ENCODE measurements at regions not wholly inside any gene's neighbourhood (a gene's known extent, or its start where the extent isn't known, plus 50 kb on each side); places are given as distances from the start of the nearest gene placed in this dataset.

- Histone ChIP-seq H3K27ac (no peak overlapping the region), H3K36me3 (ENCODE audit: insufficient read depth, low read length) (no peaks in the 10 kb centered on the region), H3K4me3 (no peak overlapping the region), H3K9ac (ENCODE audit: insufficient read length) (no peak overlapping the region), H3K9me3 (ENCODE audit: low read depth, low read length) (no peaks in the 10 kb centered on the region)
- DNase-seq (ENCODE audit: low read depth, low spot score), result no peak
- TF ChIP-seq FOXP2 (optimal IDR thresholded peaks at IDR 0.05; ENCODE audit: control extremely low read depth, extremely low read length, insufficient read depth) (no peak), EZH2 (IDR thresholded peaks at IDR 0.05) (no peak), POLR2AphosphoS5 (IDR thresholded peaks at IDR 0.05; ENCODE audit: borderline replicate concordance, low read depth, low read length) (no peak)
Observed at GRCh38 chr14:96686126-96686525, 111.1 kb upstream of the VRK1 start.

GRCh38 chr14:96688629-96689028 is 108.6 kb upstream of the VRK1 start:
- no peak overlapping the region for H3K4me3 ChIP-seq
- DNase-seq (ENCODE audit: low read depth, low spot score), result no peak
- no peaks in the 10 kb centered on the region for H3K9me3 ChIP-seq (ENCODE audit: low read depth, low read length)
- H3K27ac ChIP-seq, result no peak overlapping the region
- no peak for TF ChIP-seq POLR2AphosphoS5 (IDR thresholded peaks at IDR 0.05; ENCODE audit: borderline replicate concordance, low read depth, low read length)
- TF ChIP-seq EZH2 (IDR thresholded peaks at IDR 0.05), result no peak
- no peak for TF ChIP-seq FOXP2 (optimal IDR thresholded peaks at IDR 0.05; ENCODE audit: control extremely low read depth, extremely low read length, insufficient read depth)
- no peaks in the 10 kb centered on the region for H3K36me3 ChIP-seq (ENCODE audit: insufficient read depth, low read length)
- H3K9ac ChIP-seq (ENCODE audit: insufficient read length), result no peak overlapping the region

DNA sequence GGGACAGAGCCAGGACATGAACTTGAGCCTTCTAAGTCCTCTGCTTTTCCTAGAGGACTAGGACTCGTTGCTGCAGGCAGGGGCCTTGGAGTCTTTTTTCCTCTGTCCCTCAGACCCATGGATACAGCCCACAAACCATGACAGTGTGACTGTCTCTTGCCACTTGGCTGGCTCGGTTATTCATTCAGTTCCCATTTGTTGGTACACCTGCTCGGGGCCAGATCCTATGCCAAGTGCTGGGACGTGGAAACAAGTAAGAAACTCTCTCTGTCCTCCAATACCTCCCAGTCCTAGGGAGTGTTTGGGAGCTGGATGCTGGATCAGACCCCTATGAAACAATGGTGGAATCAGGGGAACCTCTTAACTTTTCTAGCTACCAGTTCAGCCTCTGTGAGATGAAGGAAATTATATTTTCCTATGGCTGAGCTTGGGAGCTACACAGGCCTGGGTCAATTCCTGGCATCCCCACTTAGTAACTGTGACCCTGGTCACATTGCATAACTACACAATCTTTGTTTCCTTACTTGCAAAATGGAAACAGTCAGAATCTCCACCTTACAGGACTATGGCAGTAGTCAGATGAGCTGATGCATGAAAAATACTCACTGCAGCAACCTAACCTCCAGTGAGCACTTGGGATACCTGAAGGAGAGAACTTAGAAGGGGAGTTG is 106.3 kb upstream of the VRK1 start:
- Histone ChIP-seq H3K27ac (no peak overlapping the region), H3K4me3 (no peak overlapping the region), H3K36me3 (ENCODE audit: insufficient read depth, low read length) (no peaks in the 10 kb centered on the region), H3K9me3 (ENCODE audit: low read depth, low read length) (no peaks in the 10 kb centered on the region), H3K9ac (ENCODE audit: insufficient read length) (no peak overlapping the region)
- no peak for DNase-seq (ENCODE audit: low read depth, low spot score)
- TF ChIP-seq POLR2AphosphoS5 (IDR thresholded peaks at IDR 0.05; ENCODE audit: borderline replicate concordance, low read depth, low read length) (no peak), FOXP2 (optimal IDR thresholded peaks at IDR 0.05; ENCODE audit: control extremely low read depth, extremely low read length, insufficient read depth) (no peak), EZH2 (IDR thresholded peaks at IDR 0.05) (no peak)

DNA sequence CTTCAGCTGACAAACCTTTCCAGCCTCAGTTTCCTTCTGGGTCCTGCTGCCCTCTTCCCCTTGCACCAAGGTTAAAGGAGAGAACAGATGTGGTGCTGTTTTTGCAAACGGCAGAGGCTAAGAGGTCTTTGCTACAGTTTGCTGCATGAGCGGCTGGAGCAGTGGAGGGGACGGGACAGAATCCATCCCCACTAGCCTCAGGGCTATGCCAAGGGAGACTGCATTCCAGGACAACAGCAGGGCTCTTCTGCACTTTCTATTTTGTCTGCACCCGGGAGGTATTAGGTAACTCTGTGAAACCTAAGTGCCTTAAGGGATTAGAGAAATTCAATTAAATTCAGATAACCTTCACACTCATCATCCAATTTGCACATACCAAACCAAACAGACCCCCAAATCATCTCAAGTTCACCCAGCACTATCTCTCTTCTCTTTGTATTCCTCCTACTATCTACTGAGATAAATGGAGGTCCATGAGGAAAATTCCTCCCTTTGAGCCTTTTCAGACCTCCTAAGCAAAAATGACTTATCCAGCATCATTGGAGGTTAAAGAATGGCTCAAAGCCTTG is 103.8 kb upstream of the VRK1 start:
- TF ChIP-seq FOXP2 (optimal IDR thresholded peaks at IDR 0.05; ENCODE audit: control extremely low read depth, extremely low read length, insufficient read depth) (no peak), EZH2 (IDR thresholded peaks at IDR 0.05) (no peak), POLR2AphosphoS5 (IDR thresholded peaks at IDR 0.05; ENCODE audit: borderline replicate concordance, low read depth, low read length) (no peak)
- Histone ChIP-seq H3K27ac (no peak overlapping the region), H3K4me3 (no peak overlapping the region), H3K36me3 (ENCODE audit: insufficient read depth, low read length) (no peaks in the 10 kb centered on the region), H3K9me3 (ENCODE audit: low read depth, low read length) (no peaks in the 10 kb centered on the region), H3K9ac (ENCODE audit: insufficient read length) (no peak overlapping the region)
- no peak for DNase-seq (ENCODE audit: low read depth, low spot score)

GRCh38 chr14:96693987-96694386 is 103.2 kb upstream of the VRK1 start:
- H3K36me3 ChIP-seq (ENCODE audit: insufficient read depth, low read length), result no peaks in the 10 kb centered on the region
- H3K9ac ChIP-seq (ENCODE audit: insufficient read length), result no peak overlapping the region
- DNase-seq (ENCODE audit: low read depth, low spot score), result no peak
- no peaks in the 10 kb centered on the region for H3K9me3 ChIP-seq (ENCODE audit: low read depth, low read length)
- no peak overlapping the region for H3K27ac ChIP-seq
- no peak for TF ChIP-seq FOXP2 (optimal IDR thresholded peaks at IDR 0.05; ENCODE audit: control extremely low read depth, extremely low read length, insufficient read depth)
- TF ChIP-seq EZH2 (IDR thresholded peaks at IDR 0.05), result no peak
- no peak for TF ChIP-seq POLR2AphosphoS5 (IDR thresholded peaks at IDR 0.05; ENCODE audit: borderline replicate concordance, low read depth, low read length)
- no peak overlapping the region for H3K4me3 ChIP-seq

GRCh38 chr14:96698960-96699539 is 98.1 kb upstream of the VRK1 start:
- Histone ChIP-seq H3K4me3 (no peak overlapping the region), H3K36me3 (ENCODE audit: insufficient read depth, low read length) (no peaks in the 10 kb centered on the region), H3K27ac (no peak overlapping the region), H3K9me3 (ENCODE audit: low read depth, low read length) (no peaks in the 10 kb centered on the region), H3K9ac (ENCODE audit: insufficient read length) (no peak overlapping the region)
- DNase-seq (ENCODE audit: low read depth, low spot score), result no peak
- no peak for TF ChIP-seq POLR2AphosphoS5 (IDR thresholded peaks at IDR 0.05; ENCODE audit: borderline replicate concordance, low read depth, low read length)
- no peak for TF ChIP-seq EZH2 (IDR thresholded peaks at IDR 0.05)
- no peak for TF ChIP-seq FOXP2 (optimal IDR thresholded peaks at IDR 0.05; ENCODE audit: control extremely low read depth, extremely low read length, insufficient read depth)

- Histone ChIP-seq H3K4me3 (no peak overlapping the region), H3K27ac (no peak overlapping the region), H3K9me3 (ENCODE audit: low read depth, low read length) (no peaks in the 10 kb centered on the region), H3K9ac (ENCODE audit: insufficient read length) (no peak overlapping the region), H3K36me3 (ENCODE audit: insufficient read depth, low read length) (no peaks in the 10 kb centered on the region)
- DNase-seq (ENCODE audit: low read depth, low spot score), result no peak
- no peak for TF ChIP-seq POLR2AphosphoS5 (IDR thresholded peaks at IDR 0.05; ENCODE audit: borderline replicate concordance, low read depth, low read length)
- no peak for TF ChIP-seq FOXP2 (optimal IDR thresholded peaks at IDR 0.05; ENCODE audit: control extremely low read depth, extremely low read length, insufficient read depth)
- no peak for TF ChIP-seq EZH2 (IDR thresholded peaks at IDR 0.05)
Observed at GRCh38 chr14:96699666-96700065, 97.5 kb upstream of the VRK1 start.

- Histone ChIP-seq H3K27ac (no peak overlapping the region), H3K4me3 (no peak overlapping the region), H3K9ac (ENCODE audit: insufficient read length) (no peak overlapping the region), H3K36me3 (ENCODE audit: insufficient read depth, low read length) (no peaks in the 10 kb centered on the region), H3K9me3 (ENCODE audit: low read depth, low read length) (no peaks in the 10 kb centered on the region)
- TF ChIP-seq POLR2AphosphoS5 (IDR thresholded peaks at IDR 0.05; ENCODE audit: borderline replicate concordance, low read depth, low read length) (no peak), FOXP2 (optimal IDR thresholded peaks at IDR 0.05; ENCODE audit: control extremely low read depth, extremely low read length, insufficient read depth) (no peak), EZH2 (IDR thresholded peaks at IDR 0.05) (no peak)
- no peak for DNase-seq (ENCODE audit: low read depth, low spot score)
Observed at GRCh38 chr14:96702831-96703230, 94.4 kb upstream of the VRK1 start.
